GM19239 (cell line): ENCODE measurements at regions not wholly inside any gene's neighbourhood (a gene's known extent, or its start where the extent isn't known, plus 50 kb on each side); places are given as distances from the start of the nearest gene placed in this dataset.
A peak's percentile ranks its signal among the peaks of the same experiment; 100 is the strongest.
"Not testable (repeated sequence)": the region's sequence is repeated elsewhere in the genome, so short reads cannot be mapped to it uniquely, and the experiment has no call there.

Experiments
- DNase-seq: peaks from one replicate; pipeline ENCODE4 v3.0.0; 2011; ENCODE audit warnings: low spot score; ENCODE audit not compliant: insufficient read length
- FAIRE-seq: peaks from 2 replicates; lab custom pipeline; 2011; peaks lifted over from hg19 to GRCh38; lab: Jason Lieb, UNC

GRCh38 chr14:71764701-71765382 lies 167.4 kb upstream of the RGS6 start:
- no peak for DNase-seq
- no peak for FAIRE-seq

DNA sequence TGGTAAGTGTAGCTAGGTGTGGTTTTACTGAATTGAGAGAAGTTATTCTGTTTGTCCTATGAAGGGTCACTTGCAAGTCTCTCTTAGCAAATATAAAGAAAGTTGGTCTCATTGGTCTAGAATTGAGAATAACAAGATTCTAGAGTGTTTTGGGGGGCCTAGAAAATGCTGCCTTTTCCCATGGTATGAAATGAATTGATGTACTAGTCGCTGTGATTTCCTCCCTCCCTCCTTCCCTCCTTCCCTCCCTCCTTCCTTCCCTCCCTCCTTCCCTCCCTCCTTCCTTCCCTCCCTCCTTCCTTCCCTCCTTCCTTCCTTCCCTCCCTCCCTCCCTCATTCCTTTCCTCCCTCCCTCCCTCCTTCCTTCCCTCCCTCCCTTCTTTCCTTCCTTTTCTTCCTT lies 166.7 kb upstream of the RGS6 start:
- no peak for DNase-seq
- no peak for FAIRE-seq

DNA sequence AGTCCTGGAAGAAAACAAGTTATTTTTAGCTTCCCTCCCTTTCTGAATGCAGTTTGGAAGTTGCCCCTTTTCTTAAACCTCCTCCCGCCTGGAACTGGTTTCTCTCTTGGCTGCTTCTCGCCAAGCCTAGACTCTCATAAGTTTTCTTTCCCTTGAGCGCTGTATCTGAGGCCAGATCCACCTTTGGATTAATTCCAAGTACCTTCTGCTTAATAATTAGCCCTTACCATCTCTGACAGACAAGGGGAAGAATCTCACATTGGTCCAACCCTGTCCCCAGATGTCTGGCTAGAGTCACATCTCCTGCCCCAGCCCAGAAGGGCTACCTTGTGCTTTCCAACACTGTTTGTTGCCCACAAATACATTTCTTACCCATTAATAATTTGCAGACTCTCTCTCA lies 161.8 kb upstream of the RGS6 start:
- no peak for DNase-seq
- no peak for FAIRE-seq

GRCh38 chr14:71771421-71771820 lies 160.8 kb upstream of the RGS6 start:
- FAIRE-seq, DNase-seq: not testable (repeated sequence)

DNA sequence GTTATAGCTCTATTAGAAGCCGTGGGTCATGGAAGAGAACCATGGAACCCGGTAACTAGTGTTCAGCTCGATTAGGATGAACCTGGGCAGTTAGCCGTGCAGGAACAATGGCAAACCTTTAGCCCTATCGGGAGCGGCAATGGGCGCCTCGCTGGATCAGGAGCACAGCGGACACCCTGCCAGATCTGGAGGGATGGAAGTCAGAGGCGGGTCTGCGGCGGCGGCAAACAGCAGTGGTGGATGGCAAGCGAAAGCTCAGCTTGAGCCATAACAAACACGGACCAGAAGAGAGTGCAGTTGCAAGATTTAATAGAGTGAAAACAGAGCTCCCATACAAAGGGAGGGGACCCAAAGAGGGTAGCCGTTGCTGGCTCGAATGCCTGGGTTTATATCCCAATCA lies 160.2 kb upstream of the RGS6 start:
- not testable (repeated sequence) for FAIRE-seq

DNA sequence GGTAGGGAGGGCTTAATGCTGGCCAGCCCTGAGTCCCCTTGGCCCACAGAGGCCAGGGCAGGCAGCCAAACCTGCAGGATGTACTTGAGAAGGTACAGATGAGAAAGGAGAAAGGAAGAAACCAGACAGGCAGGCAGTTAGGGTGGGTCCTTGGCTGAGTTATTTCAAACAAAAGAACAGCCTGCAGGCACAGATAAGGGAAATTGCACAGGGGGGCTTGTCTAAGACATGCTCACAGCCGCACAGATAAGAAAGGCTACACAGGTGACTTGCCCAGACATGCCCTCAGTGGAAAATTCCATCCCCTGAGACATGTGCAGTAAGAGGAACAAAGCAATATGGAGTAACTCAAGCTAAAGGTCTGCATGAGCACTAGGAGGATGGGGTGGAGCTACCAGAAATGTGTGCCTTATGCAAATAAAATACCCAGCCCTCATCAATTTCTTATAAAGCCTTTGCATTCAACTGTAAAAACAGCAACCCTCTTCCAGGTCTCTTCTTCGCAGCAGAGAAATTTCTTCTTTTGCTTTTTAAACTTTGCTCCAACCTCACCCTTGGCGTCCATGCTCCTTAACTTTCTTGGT lies 158.2 kb upstream of the RGS6 start:
- DNase-seq (no peak), FAIRE-seq (no peak)

More for the DNA sequence above, 160.2 kb upstream of the RGS6 start:
- DNase-seq = not testable (repeated sequence)

DNA sequence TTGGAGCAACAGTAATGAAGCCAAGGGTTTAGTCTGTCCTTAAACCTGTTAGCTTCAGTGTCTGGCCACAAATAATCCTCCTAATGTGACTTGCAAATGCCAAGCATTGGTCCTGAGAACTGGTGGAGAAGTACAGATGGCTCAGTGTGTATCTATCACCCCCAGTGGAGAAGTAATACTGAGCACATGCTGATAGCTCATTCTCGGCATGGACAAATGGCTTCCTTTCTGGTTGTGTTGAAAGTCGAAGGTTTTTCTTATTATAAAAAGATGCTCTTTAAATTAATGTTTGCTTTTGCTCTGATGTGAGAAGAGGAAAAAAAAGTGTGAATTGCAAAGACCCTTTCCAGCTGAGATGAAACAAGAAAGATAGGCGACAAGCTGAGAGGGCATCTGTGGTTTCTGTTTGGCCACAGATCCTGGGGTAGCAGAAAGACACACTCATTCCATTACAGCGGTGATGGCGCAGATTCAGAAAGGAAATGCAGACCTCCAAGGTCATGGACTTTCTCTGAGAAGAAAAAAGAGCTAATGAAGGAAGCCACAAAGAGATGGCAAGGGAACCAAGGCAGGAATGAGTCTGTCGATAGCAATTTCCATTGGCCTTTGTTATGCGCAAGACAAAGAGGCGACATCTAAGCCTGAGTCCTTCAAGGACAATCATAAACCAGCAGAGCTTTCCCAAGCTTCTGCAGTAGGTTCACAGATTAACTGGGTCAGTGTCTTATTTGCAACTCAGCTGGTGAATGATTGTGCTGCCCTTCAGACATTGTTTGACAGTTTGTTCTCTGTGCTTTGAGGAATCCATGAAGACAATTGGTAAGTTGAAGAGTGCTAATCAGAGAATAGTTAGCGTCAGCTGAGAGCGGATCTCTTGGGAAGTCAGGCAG lies 155.5 kb upstream of the RGS6 start:
- no peak for FAIRE-seq
- peak; percentile 33 for DNase-seq

GRCh38 chr14:71780075-71780474 lies 152.2 kb upstream of the RGS6 start:
- DNase-seq = no peak
- no peak for FAIRE-seq

- DNase-seq (no peak), FAIRE-seq (no peak)
These were observed 151.4 kb upstream of the RGS6 start for GRCh38 chr14:71780822-71781221.

GRCh38 chr14:71783088-71783487 lies 149.1 kb upstream of the RGS6 start:
- FAIRE-seq = no peak
- DNase-seq = no peak

DNA sequence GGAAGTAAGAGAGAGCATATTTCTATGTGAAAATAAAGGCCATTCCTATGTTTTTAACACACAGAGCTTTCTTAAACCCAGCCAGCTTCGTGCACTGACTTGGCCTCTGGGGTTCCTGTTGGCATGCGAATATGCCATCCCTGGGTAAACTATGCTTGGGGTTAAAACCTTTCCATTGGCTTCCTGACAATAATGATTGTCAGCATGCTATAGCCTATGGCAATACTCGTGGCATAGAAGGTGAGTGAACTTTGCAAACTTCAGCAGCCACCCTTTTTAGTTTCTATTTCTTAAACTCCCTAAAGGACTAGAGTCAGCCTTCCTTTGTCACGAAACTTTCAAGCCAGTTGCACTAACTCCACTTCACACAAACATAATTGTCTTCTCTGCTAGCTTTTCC lies 148.4 kb upstream of the RGS6 start:
- DNase-seq = no peak
- no peak for FAIRE-seq

- FAIRE-seq (no peak), DNase-seq (no peak)
These were observed 143.2 kb upstream of the RGS6 start for GRCh38 chr14:71789005-71789404.

DNA sequence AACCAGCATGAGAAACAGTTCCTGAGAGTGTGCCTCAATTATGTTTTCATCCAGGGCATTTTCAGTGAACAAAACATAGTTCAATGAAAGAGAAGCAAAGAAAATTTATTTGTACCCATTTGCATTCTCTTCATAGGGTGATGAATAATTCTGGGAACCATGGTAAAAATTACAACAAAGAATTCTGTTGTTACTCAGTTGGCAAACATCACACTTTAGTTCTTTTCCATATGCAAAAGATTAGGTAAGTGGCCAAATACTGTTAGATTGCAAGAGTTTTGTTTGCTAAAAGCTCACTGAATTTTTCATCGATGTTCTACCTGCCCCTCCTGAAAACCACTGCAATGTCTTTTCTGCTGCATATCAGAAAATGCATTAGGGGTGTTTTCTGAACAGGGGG lies 132.4 kb upstream of the RGS6 start:
- no peak for DNase-seq
- FAIRE-seq = no peak

DNA sequence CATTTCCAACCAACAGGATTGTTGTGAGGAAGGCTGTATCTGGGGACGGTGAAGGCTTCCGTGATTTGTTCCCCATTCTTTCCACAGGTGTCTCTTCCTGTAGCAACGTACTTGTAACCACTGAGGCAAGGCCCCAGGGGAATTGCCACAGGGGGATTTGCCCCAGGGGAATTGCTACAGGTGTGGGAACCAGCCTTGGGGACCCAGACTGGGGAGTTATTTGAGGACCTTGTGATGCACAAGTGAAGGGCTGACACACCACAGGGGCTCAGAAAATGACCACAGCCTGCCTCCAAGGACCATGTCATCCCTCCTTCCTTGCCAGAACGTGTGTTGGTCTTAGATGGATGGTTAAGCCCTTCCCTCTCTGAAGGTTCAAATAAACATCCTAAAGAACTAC lies 131.4 kb upstream of the RGS6 start:
- DNase-seq (no peak), FAIRE-seq (no peak)

GRCh38 chr14:71803539-71804260 lies 128.5 kb upstream of the RGS6 start:
- FAIRE-seq = no peak
- DNase-seq = no peak

DNA sequence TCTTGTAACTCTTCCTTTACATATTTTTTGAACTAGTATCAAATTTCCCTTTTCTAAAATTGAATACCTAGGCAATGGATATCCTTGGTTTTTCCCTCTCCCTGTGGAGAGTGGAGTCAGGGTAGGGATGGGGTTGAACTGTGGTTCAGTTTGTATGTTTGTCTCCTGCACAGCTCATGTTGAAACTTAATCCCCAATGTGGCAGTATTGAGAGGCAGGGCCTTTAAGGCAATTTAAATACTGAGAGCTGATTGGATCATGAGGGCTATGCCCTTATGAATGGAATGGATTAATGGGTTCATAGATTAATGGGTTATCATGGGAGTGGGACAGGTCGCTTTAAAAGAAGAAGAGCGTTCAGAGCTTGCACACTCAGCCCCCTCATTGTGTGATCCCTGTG lies 127.2 kb upstream of the RGS6 start:
- FAIRE-seq = no peak
- no peak for DNase-seq

- not testable (repeated sequence) for FAIRE-seq, DNase-seq
These were observed 125.2 kb upstream of the RGS6 start for GRCh38 chr14:71807049-71807448.

DNA sequence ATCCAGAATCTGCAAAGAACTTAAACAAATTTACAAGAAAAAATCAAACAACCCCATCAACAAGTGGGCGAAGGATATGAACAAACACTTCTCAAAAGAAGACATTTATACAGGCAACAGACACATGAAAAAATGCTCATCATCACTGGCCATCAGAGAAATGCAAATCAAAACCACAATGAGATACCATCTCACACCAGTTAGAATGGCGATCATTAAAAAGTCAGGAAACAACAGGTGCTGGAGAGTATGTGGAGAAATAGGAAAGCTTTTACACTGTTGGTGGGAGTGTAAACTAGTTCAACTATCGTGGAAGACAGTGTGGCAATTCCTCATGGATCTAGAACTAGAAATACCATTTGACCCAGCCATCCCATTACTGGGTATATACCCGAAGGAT lies 121.4 kb upstream of the RGS6 start:
- FAIRE-seq, DNase-seq: not testable (repeated sequence)

DNA sequence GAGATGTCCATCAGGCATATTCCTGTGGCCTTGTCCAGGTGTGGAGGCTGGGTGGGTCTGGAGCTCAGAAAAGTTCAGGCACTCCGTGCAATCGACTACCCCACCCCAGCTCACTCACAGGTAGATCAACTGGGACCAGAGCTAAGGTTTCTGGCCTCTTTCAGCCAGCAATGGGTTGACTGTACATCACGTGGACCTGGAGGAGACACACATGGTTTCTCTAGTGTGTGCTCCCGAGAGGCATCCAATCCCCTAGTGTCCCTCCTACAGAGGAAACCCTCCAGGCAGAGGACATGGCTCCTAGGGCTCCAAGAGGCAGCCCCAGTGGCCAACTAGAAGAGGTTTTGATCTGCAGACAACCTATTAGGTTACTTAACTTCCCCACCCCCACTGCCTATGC lies 119.5 kb upstream of the RGS6 start:
- DNase-seq = no peak
- no peak for FAIRE-seq

DNA sequence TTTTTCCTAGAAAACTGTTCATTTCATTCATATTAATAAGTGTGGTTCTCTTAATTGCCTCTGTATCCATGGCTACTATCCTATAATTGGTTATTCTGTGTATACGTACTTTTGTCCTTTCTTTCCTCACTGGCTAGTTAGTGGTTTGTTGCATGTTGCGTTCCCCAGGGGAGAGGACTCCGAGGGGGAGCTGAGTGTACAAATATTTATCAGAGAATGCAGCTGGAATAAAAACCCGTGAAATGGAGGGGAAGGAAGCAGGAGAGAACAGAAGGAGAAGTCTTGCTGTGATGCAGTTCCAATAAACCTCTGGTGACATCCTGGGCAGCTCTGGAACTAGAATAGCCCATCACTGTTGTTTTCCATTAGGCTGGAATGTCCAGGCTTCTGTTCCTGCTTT lies 117.1 kb upstream of the RGS6 start:
- DNase-seq (no peak), FAIRE-seq (no peak)

GRCh38 chr14:71824816-71825215 lies 107.4 kb upstream of the RGS6 start:
- no peak for FAIRE-seq

More at GRCh38 chr14:71824816-71825215, 107.4 kb upstream of the RGS6 start:
- DNase-seq = no peak
